SW 1271 (cell line): ENCODE measurements at regions not wholly inside any gene's neighbourhood (a gene's known extent, or its start where the extent isn't known, plus 50 kb on each side); places are given as distances from the start of the nearest gene placed in this dataset.
"Not testable (repeated sequence)": the region's sequence is repeated elsewhere in the genome, so short reads cannot be mapped to it uniquely, and the experiment has no call there.

Source experiments
- DNase-seq, 2 experiments: peaks; one replicate each; lab custom pipeline; 2025; lab: John Stamatoyannopoulos, UW

- no peak for DNase-seq
Observed at GRCh38 chr16:80254970-80255369, 285.8 kb upstream of the DYNLRB2 start.

- DNase-seq: no peak
Observed at GRCh38 chr16:80253741-80254140, 287.1 kb upstream of the DYNLRB2 start.

GRCh38 chr16:80250381-80250780, 290.4 kb upstream of the DYNLRB2 start:
- DNase-seq: no peak

GRCh38 chr16:80243303-80243702, 297.5 kb upstream of the DYNLRB2 start:
- not testable (repeated sequence) for DNase-seq

- not testable (repeated sequence) for DNase-seq
Observed at GRCh38 chr16:80242279-80242678, 298.5 kb upstream of the DYNLRB2 start.

GRCh38 chr16:80233097-80233835, 307.5 kb upstream of the DYNLRB2 start:
- DNase-seq: no peak

GRCh38 chr16:80231888-80232287, 308.9 kb upstream of the DYNLRB2 start:
- no peak for DNase-seq

GRCh38 chr16:80231121-80231520, 309.7 kb upstream of the DYNLRB2 start:
- no peak for DNase-seq

GRCh38 chr16:80230328-80231120, 310.3 kb upstream of the DYNLRB2 start:
- DNase-seq: no peak

GRCh38 chr16:80226499-80226898, 314.3 kb upstream of the DYNLRB2 start:
- no peak for DNase-seq

GRCh38 chr16:80210787-80211186, 330.0 kb upstream of the DYNLRB2 start:
- DNase-seq: no peak

- DNase-seq: no peak
Observed at GRCh38 chr16:80208743-80209142, 332.1 kb upstream of the DYNLRB2 start.

- no peak for DNase-seq
Observed at GRCh38 chr16:80208015-80208414, 332.8 kb upstream of the DYNLRB2 start.

GRCh38 chr16:80203821-80204220, 337.0 kb upstream of the DYNLRB2 start:
- DNase-seq: no peak

- DNase-seq: no peak
Observed at GRCh38 chr16:80202831-80203413, 337.9 kb upstream of the DYNLRB2 start.

GRCh38 chr16:80200079-80200478, 340.7 kb upstream of the DYNLRB2 start:
- DNase-seq: no peak

GRCh38 chr16:80199614-80200013, 341.2 kb upstream of the DYNLRB2 start:
- no peak for DNase-seq

- DNase-seq: no peak
Observed at GRCh38 chr16:80198311-80199299, 342.2 kb upstream of the DYNLRB2 start.

- DNase-seq: peak; percentile 33 to 82
Observed at GRCh38 chr16:80197741-80198201, 343.0 kb upstream of the DYNLRB2 start.

GRCh38 chr16:80191928-80192327, 348.9 kb upstream of the DYNLRB2 start:
- DNase-seq: no peak

GRCh38 chr16:80189476-80190175, 351.2 kb upstream of the DYNLRB2 start:
- DNase-seq: no peak
